ENCODE measurements at regions not wholly inside any gene's neighbourhood (a gene's known extent, or its start where the extent isn't known, plus 50 kb on each side); places are given as distances from the start of the nearest gene placed in this dataset.

- TF ChIP-seq POLR2AphosphoS5 (IDR thresholded peaks at IDR 0.05; ENCODE audit: insufficient read depth, low read depth, low read length): no peak
- TF ChIP-seq CTCF (IDR thresholded peaks at IDR 0.05; ENCODE audit: extremely low read depth in 1 of 2, insufficient read depth in 1 of 2, low read depth in 1 of 2, low read length in 2 of 2): no peak
- no peak for TF ChIP-seq POLR2A (IDR thresholded peaks at IDR 0.05; ENCODE audit: low read depth, low read length)
- TF ChIP-seq MYC (IDR thresholded peaks at IDR 0.05; ENCODE audit: low read depth, low read length): no peak
These were observed 51.8 kb upstream of the TRABD2B start for GRCh38 chr1:48048980-48049379.

Data from endothelial cell of umbilical vein (primary cell).